H7 (cell line): ENCODE measurements at regions not wholly inside any gene's neighbourhood (a gene's known extent, or its start where the extent isn't known, plus 50 kb on each side); places are given as distances from the start of the nearest gene placed in this dataset.
"Not testable (repeated sequence)": the region's sequence is repeated elsewhere in the genome, so short reads cannot be mapped to it uniquely, and the experiment has no call there.

ENCODE experiments used
- DNase-seq: peaks from one replicate; pipeline ENCODE4 v3.0.0; 2012
- H3K27me3 ChIP-seq: 2 replicates; pipeline ENCODE4 v1.6.0; 2011; ENCODE audit warnings: mild to moderate bottlenecking, low read length; ENCODE audit not compliant: control insufficient read depth, insufficient read depth
- H3K36me3 ChIP-seq: replicated peaks from 2 replicates; pipeline ENCODE4 v1.5.1; 2011; ENCODE audit warnings: low read length; ENCODE audit not compliant: control insufficient read depth, insufficient read depth
- H3K4me3 ChIP-seq: 2 replicates; pipeline ENCODE4 v1.5.1; 2011; ENCODE audit warnings: low read depth, mild to moderate bottlenecking, control low read depth, low read length, moderate library complexity; ENCODE audit not compliant: insufficient read depth

GRCh38 chr16:16624367-16624766 is 245.4 kb downstream of the NPIPA7 start:
- H3K36me3 ChIP-seq, H3K27me3 ChIP-seq, DNase-seq, H3K4me3 ChIP-seq: not testable (repeated sequence)

DNA sequence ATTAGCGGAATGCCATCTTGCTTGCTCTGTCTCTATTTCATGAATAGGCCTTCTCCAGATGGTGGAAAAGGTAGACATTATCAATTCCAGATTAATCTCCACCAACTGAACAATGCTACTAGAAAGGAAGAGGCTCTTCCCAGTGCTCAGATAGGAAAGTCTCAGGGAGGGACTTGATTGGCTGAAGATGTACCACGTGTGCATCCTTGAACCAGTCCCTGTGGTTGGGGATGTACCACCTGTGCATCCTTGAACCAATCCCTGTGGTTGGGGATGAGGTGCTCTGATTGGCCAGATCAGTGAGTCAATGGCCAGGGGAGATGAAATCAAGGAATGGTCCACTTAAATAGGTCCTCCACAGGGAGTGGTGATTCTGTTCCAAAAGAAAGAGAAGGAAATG is 246.2 kb downstream of the NPIPA7 start:
- H3K36me3 ChIP-seq, H3K27me3 ChIP-seq, H3K4me3 ChIP-seq, DNase-seq: not testable (repeated sequence)

- not testable (repeated sequence) for DNase-seq, H3K36me3 ChIP-seq, H3K4me3 ChIP-seq, H3K27me3 ChIP-seq
Measured at GRCh38 chr16:16627865-16628264, 248.9 kb downstream of the NPIPA7 start.

GRCh38 chr16:16638231-16638630 is 259.3 kb downstream of the NPIPA7 start:
- DNase-seq, H3K36me3 ChIP-seq, H3K27me3 ChIP-seq, H3K4me3 ChIP-seq: not testable (repeated sequence)

DNA sequence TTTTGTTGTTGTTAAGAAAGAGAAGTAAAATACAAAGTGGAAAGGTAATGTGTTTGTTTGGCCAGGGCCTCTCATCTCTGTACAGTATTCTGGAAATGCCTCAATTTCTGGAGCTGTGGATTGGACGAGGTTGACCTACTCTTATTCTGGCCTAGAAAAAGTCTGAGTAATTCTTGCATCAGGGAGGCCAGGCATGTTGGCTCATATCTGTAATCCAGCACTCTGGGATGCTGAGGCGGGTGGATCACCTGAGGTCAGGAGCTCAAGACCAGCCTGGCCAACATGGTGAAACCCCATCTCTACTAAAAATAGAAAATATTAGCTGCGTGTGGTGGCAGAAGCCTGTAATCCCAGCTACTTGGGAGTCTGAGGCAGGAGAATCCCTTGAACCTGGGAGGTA is 259.8 kb downstream of the NPIPA7 start:
- not testable (repeated sequence) for DNase-seq, H3K36me3 ChIP-seq, H3K4me3 ChIP-seq, H3K27me3 ChIP-seq

DNA sequence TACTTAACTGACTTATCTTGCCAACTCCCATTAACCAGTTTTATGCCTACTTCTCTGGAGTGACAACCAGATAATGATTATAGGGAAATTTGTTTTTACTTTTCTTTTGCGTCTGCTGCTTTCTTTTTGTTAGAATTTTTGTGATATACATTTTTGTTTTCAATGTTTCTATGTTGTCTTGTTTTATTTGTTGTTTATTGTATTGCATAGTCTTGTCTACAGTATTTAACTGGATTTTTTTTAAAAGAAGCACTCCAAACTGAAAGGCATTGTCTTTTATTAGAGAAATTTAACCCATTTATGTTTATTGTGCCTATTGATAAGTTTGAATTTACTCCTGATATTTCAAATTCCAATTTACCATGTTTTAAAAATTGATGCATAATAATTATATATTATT is 264.9 kb downstream of the NPIPA7 start:
- not testable (repeated sequence) for H3K4me3 ChIP-seq, DNase-seq, H3K36me3 ChIP-seq, H3K27me3 ChIP-seq

DNA sequence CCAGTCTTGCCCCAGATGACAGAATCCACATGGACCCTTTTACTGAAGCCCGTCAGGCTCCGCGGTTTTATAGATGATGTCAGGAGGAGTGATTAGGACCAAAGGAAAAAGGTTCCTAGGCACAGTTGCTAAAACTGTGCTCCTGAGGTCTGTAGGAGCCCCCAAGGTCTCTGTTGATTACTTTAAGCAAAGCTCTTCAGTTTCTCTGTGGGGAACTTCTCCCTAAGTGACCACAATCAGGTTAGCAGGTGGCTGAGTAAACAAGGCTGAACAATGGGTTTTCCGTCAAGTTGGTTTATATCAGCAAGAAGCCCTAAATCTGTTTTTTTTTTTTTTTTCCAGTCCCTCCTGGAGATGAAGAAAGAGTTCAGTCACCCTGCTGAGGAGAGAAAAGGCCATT is 269.1 kb downstream of the NPIPA7 start:
- H3K27me3 ChIP-seq, result not testable (repeated sequence)

GRCh38 chr16:16672180-16672812 is 293.4 kb downstream of the NPIPA7 start:
- not testable (repeated sequence) for DNase-seq, H3K4me3 ChIP-seq, H3K36me3 ChIP-seq, H3K27me3 ChIP-seq

More for the DNA sequence above, 269.1 kb downstream of the NPIPA7 start:
- not testable (repeated sequence) for H3K4me3 ChIP-seq, DNase-seq, H3K36me3 ChIP-seq

DNA sequence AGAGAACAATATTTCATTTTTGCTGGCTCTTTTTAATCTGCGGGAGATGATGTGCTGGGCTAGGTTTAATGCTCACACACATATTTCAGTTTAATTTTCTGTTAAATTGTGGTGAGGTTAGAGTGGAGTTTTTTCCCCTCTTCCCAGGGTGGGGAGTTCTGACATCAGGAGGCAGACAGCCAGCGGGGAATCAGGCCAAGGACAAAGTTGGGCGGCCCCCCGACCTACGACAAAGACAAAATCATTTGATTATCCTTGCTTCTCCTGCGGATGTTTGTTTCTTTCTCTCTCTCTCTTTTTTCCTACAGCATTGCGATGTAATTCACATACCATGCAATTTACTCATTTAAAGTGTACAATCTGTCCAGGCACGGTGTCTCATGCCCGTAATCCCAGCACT is 295.9 kb downstream of the NPIPA7 start:
- H3K27me3 ChIP-seq, DNase-seq, H3K4me3 ChIP-seq, H3K36me3 ChIP-seq: not testable (repeated sequence)

DNA sequence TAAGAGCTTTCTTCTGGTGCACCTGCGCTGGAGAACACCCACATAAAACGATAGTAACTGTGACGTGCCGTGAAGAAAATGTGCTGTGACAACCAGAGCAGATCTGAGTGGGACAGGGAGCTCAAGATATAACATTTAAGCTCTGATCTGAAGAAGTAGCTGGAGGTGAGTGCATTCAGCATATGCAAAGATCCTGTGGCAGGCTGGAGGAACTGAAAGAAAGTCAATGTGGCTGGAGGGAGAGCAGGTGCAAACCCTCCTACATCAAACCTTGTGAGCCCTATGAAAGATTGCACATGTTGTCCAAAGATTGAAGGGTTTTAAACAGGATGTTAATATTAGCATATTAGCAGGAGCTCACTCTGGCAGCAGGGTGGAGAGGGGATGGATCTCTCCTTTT is 342.9 kb downstream of the NPIPA7 start:
- not testable (repeated sequence) for H3K36me3 ChIP-seq, DNase-seq, H3K27me3 ChIP-seq, H3K4me3 ChIP-seq

GRCh38 chr16:16722666-16723065 is 343.7 kb downstream of the NPIPA7 start:
- H3K4me3 ChIP-seq, DNase-seq, H3K36me3 ChIP-seq, H3K27me3 ChIP-seq: not testable (repeated sequence)

- not testable (repeated sequence) for H3K36me3 ChIP-seq, H3K4me3 ChIP-seq, DNase-seq, H3K27me3 ChIP-seq
Measured at GRCh38 chr16:16723819-16724519, 345.0 kb downstream of the NPIPA7 start.

DNA sequence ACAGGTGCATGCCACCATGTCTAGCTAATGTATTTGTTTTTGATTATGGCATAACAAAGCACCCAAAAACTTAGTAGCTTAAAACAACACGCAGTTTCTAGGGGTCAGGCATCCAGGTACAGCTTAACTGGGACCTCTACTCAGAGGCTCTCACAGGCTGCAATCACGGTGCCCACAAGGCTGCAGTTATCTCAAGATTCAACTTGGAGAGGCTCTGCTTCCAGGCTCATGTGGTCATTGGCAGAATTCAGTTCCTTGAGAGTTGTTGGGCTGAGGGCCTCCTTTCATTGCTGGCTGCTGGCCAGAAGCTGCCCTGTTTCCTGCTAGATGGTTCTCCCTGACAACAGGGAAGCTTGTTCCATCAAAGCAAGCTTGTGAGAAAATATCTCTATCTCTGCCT is 348.1 kb downstream of the NPIPA7 start:
- H3K4me3 ChIP-seq, H3K27me3 ChIP-seq, DNase-seq, H3K36me3 ChIP-seq: not testable (repeated sequence)

GRCh38 chr16:16742573-16742972 is 363.6 kb downstream of the NPIPA7 start:
- H3K27me3 ChIP-seq, result not testable (repeated sequence)

DNA sequence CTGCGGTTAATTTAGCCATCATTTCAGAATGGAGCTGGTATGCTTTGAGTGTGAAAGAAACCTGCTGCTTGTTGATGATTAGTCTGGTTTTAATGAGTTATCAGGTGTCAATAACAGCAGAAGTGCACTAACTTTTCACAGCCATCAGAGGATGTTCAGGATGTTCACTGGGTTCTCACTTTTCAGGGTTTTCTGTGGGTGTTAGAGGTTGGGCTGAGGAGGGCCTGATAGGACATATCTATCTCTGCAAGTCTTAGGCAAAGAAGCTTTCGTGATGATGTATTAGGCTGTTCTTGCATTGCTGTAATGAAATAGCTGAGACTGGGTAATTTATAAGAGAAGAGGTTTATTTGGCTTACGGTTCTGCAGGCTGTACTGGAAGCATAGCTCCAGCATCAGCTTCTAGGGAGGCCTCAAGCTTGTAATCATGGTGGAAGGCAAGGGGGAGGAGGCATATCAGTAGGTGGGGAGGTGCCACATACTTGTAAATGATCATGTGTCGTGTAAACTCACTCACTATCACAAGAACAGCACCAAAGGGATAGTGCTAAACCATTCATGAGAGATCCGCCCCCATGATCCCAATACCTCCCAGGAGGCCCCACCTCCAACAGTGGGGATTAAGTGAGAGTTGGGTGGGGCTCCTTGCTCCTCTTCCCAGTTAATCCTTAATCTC is 376.2 kb downstream of the NPIPA7 start:
- H3K27me3 ChIP-seq, DNase-seq, H3K4me3 ChIP-seq, H3K36me3 ChIP-seq: not testable (repeated sequence)

More at GRCh38 chr16:16742573-16742972, 363.6 kb downstream of the NPIPA7 start:
- H3K36me3 ChIP-seq, DNase-seq, H3K4me3 ChIP-seq: not testable (repeated sequence)
